GM12801 (cell line): ENCODE measurements at regions not wholly inside any gene's neighbourhood (a gene's known extent, or its start where the extent isn't known, plus 50 kb on each side); places are given as distances from the start of the nearest gene placed in this dataset.

Source experiments
- CTCF ChIP-seq: IDR thresholded peaks from one replicate; pipeline ENCODE4 v1.5.1; 2011; ENCODE audit warnings: control low read depth; ENCODE audit not compliant: insufficient read length; ENCODE audit errors: extremely low read depth

- no peak for TF ChIP-seq CTCF
These were observed 120.7 kb upstream of the SLC38A2 start for GRCh38 chr12:46493150-46493833.

- no peak for TF ChIP-seq CTCF
These were observed 120.0 kb upstream of the SLC38A2 start for GRCh38 chr12:46492471-46493085.

- no peak for TF ChIP-seq CTCF
These were observed 119.0 kb upstream of the SLC38A2 start for GRCh38 chr12:46491548-46491947.

GRCh38 chr12:46490635-46491034 lies 118.1 kb upstream of the SLC38A2 start:
- TF ChIP-seq CTCF, result no peak

GRCh38 chr12:46489951-46490388 lies 117.4 kb upstream of the SLC38A2 start:
- no peak for TF ChIP-seq CTCF

- TF ChIP-seq CTCF, result no peak
These were observed 115.1 kb upstream of the SLC38A2 start for GRCh38 chr12:46487567-46488131.

GRCh38 chr12:46486588-46486987 lies 114.0 kb upstream of the SLC38A2 start:
- TF ChIP-seq CTCF, result no peak
